Loucy (cell line): ENCODE measurements at regions not wholly inside any gene's neighbourhood (a gene's known extent, or its start where the extent isn't known, plus 50 kb on each side); places are given as distances from the start of the nearest gene placed in this dataset.

Source experiments
- H2AFZ ChIP-seq: fragments of 200-600 bp; sonication (generic); 2 replicates; pipeline ENCODE4 v1.6.0; 2016; ENCODE audit warnings: antibody characterized with exemption, mild to moderate bottlenecking, low read length, moderate library complexity
- H3F3A ChIP-seq: fragments of 200-600 bp; 2 replicates; pipeline ENCODE4 v1.6.0; 2016; ENCODE audit warnings: antibody characterized with exemption, low read depth, mild to moderate bottlenecking
- H3K27me3 ChIP-seq: fragments of 200-600 bp; sonication (generic); 2 replicates; pipeline ENCODE4 v1.6.1; 2014; ENCODE audit warnings: low read length, mild to moderate bottlenecking; ENCODE audit not compliant: insufficient read depth, poor library complexity, severe bottlenecking
- H3K36me3 ChIP-seq: fragments of 200-600 bp; sonication (generic); 2 replicates; pipeline ENCODE4 v1.6.1; 2016; ENCODE audit warnings: low read length; ENCODE audit not compliant: insufficient read depth
- H3K4me1 ChIP-seq: fragments of 200-600 bp; sonication (generic); 2 replicates; pipeline ENCODE4 v1.5.1; 2014; ENCODE audit warnings: low read length, mild to moderate bottlenecking; ENCODE audit not compliant: insufficient read depth, poor library complexity, severe bottlenecking
- H3K4me2 ChIP-seq: fragments of 200-600 bp; sonication (generic); 2 replicates; pipeline ENCODE4 v1.6.0; 2014; ENCODE audit warnings: antibody characterized with exemption, low read length, low read depth, mild to moderate bottlenecking; ENCODE audit not compliant: poor library complexity, severe bottlenecking
- H3K4me3 ChIP-seq: fragments of 200-600 bp; sonication (generic); 2 replicates; pipeline ENCODE4 v1.5.1; 2014; ENCODE audit warnings: low read length, mild to moderate bottlenecking, mixed read lengths; ENCODE audit not compliant: poor library complexity, severe bottlenecking
- H3K79me2 ChIP-seq: fragments of 200-600 bp; sonication (generic); 2 replicates; pipeline ENCODE4 v1.6.1; 2014; ENCODE audit warnings: low read length; ENCODE audit not compliant: insufficient read depth
- H3K9ac ChIP-seq: fragments of 200-600 bp; sonication (generic); 2 replicates; pipeline ENCODE4 v1.6.0; 2014; ENCODE audit warnings: mild to moderate bottlenecking, low read depth, low read length, moderate library complexity; ENCODE audit not compliant: poor library complexity, severe bottlenecking
- H3K9me2 ChIP-seq: fragments of 200-600 bp; sonication (generic); replicated peaks from 2 replicates; pipeline ENCODE4 v1.6.1; 2016; ENCODE audit warnings: low read depth, low read length, mixed read lengths
- H3K9me3 ChIP-seq: fragments of 200-600 bp; sonication (generic); 2 replicates; pipeline ENCODE4 v1.6.1; 2014; ENCODE audit warnings: mild to moderate bottlenecking, antibody characterized with exemption, low read length, low read depth; ENCODE audit not compliant: insufficient read depth
- H4K20me1 ChIP-seq: fragments of 200-600 bp; sonication (generic); 2 replicates; pipeline ENCODE4 v1.6.0; 2014; ENCODE audit warnings: antibody characterized with exemption, low read length, mild to moderate bottlenecking; ENCODE audit not compliant: insufficient read depth, poor library complexity, severe bottlenecking
- EZH2phosphoT487 ChIP-seq: fragments of 200-600 bp; IDR thresholded peaks from 2 replicates; pipeline ENCODE4 v1.6.1; 2018; ENCODE audit warnings: antibody characterized with exemption, mild to moderate bottlenecking, moderate library complexity, borderline replicate concordance
- TF ChIP-seq, protein P1 (sequence below): fragments of 200-600 bp; sonication (generic); conservative IDR thresholded peaks from 2 replicates; pipeline ENCODE4 v1.5.1; 2014; ENCODE audit warnings: mild to moderate bottlenecking, antibody characterized with exemption, low read length

DNA sequence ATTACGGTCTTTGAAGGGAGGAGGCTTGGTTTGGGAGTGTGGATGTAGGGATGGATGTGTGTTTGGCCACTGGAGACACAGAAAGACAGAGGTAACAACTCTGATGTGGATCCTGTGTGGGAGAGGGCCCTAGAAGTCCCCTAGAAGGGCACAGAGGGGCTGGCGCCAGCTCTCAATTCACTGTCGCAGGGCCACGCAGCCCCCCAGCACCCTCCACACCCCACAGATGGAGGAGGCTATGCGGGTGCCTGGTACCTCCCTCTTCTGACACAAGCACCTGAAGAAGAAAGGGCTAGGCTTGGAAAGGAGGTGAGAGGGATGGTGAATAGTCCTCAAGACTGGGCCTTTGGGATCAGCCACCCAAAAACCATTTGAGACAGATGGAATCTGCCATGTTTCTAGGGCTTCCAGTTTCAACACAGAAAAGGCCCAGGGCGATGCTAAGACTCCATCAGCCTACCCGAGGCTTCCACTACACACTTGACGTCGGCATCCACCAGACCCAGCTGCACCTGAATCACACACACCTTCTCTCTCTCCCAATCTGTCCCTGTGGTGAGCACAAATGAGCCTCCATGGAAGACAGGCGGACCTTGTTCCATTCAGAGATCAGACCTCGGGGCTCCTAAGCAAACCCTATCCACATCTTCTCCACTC is 413.5 kb upstream of the HS6ST1 start:
- H3F3A ChIP-seq, result peaks cover 23% of the 10 kb centered on the region
- H3K4me3 ChIP-seq, result peak overlapping the region; percentile 30
- no peak for TF ChIP-seq EZH2phosphoT487
- TF ChIP-seq, protein P1, sequence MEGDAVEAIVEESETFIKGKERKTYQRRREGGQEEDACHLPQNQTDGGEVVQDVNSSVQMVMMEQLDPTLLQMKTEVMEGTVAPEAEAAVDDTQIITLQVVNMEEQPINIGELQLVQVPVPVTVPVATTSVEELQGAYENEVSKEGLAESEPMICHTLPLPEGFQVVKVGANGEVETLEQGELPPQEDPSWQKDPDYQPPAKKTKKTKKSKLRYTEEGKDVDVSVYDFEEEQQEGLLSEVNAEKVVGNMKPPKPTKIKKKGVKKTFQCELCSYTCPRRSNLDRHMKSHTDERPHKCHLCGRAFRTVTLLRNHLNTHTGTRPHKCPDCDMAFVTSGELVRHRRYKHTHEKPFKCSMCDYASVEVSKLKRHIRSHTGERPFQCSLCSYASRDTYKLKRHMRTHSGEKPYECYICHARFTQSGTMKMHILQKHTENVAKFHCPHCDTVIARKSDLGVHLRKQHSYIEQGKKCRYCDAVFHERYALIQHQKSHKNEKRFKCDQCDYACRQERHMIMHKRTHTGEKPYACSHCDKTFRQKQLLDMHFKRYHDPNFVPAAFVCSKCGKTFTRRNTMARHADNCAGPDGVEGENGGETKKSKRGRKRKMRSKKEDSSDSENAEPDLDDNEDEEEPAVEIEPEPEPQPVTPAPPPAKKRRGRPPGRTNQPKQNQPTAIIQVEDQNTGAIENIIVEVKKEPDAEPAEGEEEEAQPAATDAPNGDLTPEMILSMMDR, result no peak
- H3K9ac ChIP-seq, result peak overlapping the region; percentile 72
- no peak overlapping the region for H2AFZ ChIP-seq
- H3K4me2 ChIP-seq, result peak overlapping the region; percentile 55
- no peaks in the 10 kb centered on the region for H4K20me1 ChIP-seq
- peaks cover 11% of the 10 kb centered on the region; the same call in 1 of the 2 replicates for H3K9me3 ChIP-seq
- peaks cover 77% of the 10 kb centered on the region for H3K4me1 ChIP-seq
- no peaks in the 10 kb centered on the region for H3K36me3 ChIP-seq
- no peaks in the 10 kb centered on the region for H3K27me3 ChIP-seq
- H3K9me2 ChIP-seq, result no peaks in the 10 kb centered on the region
- 0 out of 2 replicates have a peak, but pooled peaks cover 11% of the 10 kb centered on the region for H3K79me2 ChIP-seq

DNA sequence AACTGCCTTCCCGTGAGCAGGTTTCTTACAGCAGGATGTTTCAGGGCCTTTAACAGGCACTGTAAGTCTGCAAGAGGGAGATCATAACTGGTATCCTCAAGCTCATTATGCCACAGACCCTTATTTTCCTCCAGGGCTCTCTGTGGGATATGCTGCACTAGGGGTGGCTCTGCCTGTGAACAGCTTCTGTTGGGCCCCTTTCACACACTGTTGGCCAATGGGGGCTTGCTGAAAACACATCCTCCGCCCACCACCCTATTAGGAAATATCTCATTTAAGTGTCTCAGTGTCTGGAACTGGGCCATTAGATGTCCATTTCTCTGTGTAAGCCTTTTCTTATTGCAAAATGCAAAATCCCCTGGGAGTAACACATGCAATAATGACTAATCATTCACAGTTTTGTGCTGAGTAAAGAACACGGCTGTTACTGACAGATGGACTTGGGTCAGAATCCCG is 414.3 kb upstream of the HS6ST1 start:
- no peak for TF ChIP-seq EZH2phosphoT487
- TF ChIP-seq, protein P1, result no peak
- Histone ChIP-seq H3K27me3 (no peaks in the 10 kb centered on the region), H3K79me2 (0 out of 2 replicates have a peak, but pooled peaks cover 11% of the 10 kb centered on the region), H2AFZ (no peak overlapping the region), H3K4me3 (peak overlapping the region; percentile 30), H4K20me1 (no peaks in the 10 kb centered on the region), H3K9me3 (peaks cover 11% of the 10 kb centered on the region; the same call in 1 of the 2 replicates), H3K36me3 (no peaks in the 10 kb centered on the region), H3K9me2 (no peaks in the 10 kb centered on the region), H3F3A (peaks cover 23% of the 10 kb centered on the region), H3K4me1 (peaks cover 76% of the 10 kb centered on the region), H3K4me2 (peak overlapping the region; percentile 55), H3K9ac (peak overlapping the region; percentile 72)

DNA sequence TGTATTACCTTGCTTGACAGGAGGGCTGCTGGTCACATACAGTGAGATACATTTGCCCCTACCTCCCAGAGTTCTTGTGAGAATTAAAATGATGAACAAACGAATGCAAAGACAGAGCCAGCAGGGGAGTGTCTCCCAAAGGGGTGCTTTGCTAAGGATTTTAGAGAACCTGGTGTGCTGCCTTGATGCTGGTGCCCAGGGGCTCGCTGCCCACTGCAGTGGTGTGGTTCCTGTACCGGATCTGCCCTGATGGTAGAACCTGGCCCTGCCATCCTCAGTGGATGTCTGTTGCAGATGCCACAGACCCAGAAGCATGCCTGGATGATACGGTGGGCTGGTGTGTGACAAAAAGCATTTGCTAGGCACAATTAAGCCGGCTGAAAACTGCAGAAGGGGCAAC is 414.8 kb upstream of the HS6ST1 start:
- Histone ChIP-seq H3K4me2 (peak overlapping the region; percentile 55), H3K4me1 (peaks cover 76% of the 10 kb centered on the region)
- no peak for TF ChIP-seq EZH2phosphoT487
- TF ChIP-seq, protein P1, result no peak

More for the DNA sequence above, 414.8 kb upstream of the HS6ST1 start:
- Histone ChIP-seq H3K36me3 (no peaks in the 10 kb centered on the region), H3K4me3 (peak overlapping the region; percentile 34), H3K9ac (peak overlapping the region; percentile 72), H3K27me3 (no peaks in the 10 kb centered on the region), H2AFZ (no peak overlapping the region), H3F3A (peaks cover 20% of the 10 kb centered on the region), H4K20me1 (no peaks in the 10 kb centered on the region), H3K9me2 (no peaks in the 10 kb centered on the region), H3K79me2 (0 out of 2 replicates have a peak, but pooled peaks cover 11% of the 10 kb centered on the region), H3K9me3 (peaks cover 11% of the 10 kb centered on the region; the same call in 1 of the 2 replicates)
